ENCODE measurements at regions not wholly inside any gene's neighbourhood (a gene's known extent, or its start where the extent isn't known, plus 50 kb on each side); places are given as distances from the start of the nearest gene placed in this dataset.

DNA sequence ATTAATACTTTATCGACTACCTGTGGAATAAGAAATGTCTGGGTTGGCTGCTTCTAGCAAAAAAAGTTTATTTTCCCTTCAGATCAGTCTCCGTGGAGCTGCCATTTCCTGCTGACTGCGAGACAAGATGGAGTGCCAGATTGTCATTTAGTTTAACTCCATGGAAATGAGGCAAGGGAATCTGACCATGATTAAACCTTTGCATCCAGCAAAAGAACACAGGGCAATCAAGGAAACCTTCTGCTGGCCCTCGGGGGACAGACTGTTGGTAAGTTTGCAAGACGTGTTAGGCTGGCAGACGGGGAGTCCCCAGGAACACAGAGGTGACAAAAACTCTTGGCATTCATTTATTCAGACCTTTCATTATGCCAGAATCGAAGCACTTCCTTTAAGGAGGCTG lies 52.2 kb upstream of the SPACA1 start:
- H3K36me3 ChIP-seq (ENCODE audit: insufficient read depth, low read length) = no peaks in the 10 kb centered on the region
- H3K36me3 Mint-ChIP-seq = no peaks in the 10 kb centered on the region
- no peak overlapping the region for H3K4me3 ChIP-seq (ENCODE audit: low read length)
- CTCF ChIA-PET = no interaction called here
- no peak overlapping the region for H3K27ac Mint-ChIP-seq
- no peaks in the 10 kb centered on the region for H3K27me3 ChIP-seq (ENCODE audit: insufficient read depth, low read length, poor library complexity, severe bottlenecking)
- no peak overlapping the region for H3K27ac ChIP-seq (ENCODE audit: low read depth, low read length)
- H3K9me3 ChIP-seq (ENCODE audit: low read length) = no peaks in the 10 kb centered on the region
- no peaks in the 10 kb centered on the region for H3K4me1 Mint-ChIP-seq
- H3K4me1 ChIP-seq (ENCODE audit: insufficient read depth, low read length) = no peaks in the 10 kb centered on the region
- no peak for DNase-seq
- peaks cover 8 to 37% of the 10 kb centered on the region in 2 donors for H3K27me3 Mint-ChIP-seq
- POLR2A ChIA-PET = no interaction called here
- H3K4me3 Mint-ChIP-seq = no peak overlapping the region
- no peaks in the 10 kb centered on the region for H3K9me3 Mint-ChIP-seq

DNA sequence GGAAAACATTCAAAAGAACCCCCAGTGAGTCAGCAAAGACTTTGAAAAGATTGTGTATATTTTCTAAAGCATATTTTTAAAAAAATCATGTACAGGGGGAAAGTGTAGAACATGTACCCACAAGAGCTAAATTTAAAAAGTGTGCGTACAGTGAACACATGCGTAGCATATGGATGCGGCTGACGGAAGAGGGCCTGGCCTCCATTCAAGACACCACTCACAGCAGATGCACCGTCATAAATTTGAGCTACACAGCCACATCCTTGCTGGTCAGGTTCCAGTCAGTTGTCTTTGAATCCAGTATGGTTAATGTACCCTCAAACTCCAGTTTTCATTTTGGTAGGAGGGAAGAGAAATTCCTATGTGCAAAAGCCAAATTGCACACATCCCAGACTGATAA lies 54.3 kb upstream of the SPACA1 start:
- H3K27me3 Mint-ChIP-seq = peaks cover 5 to 21% of the 10 kb centered on the region in 2 donors
- H3K27ac Mint-ChIP-seq = no peak overlapping the region
- H3K27me3 ChIP-seq (ENCODE audit: insufficient read depth, low read length, poor library complexity, severe bottlenecking) = no peaks in the 10 kb centered on the region
- no peaks in the 10 kb centered on the region for H3K4me1 ChIP-seq (ENCODE audit: insufficient read depth, low read length)
- H3K36me3 ChIP-seq (ENCODE audit: insufficient read depth, low read length) = no peaks in the 10 kb centered on the region
- no peaks in the 10 kb centered on the region for H3K9me3 Mint-ChIP-seq
- no peak for DNase-seq
- ChIA-PET POLR2A (no interaction called here), CTCF (no interaction called here)
- no peak overlapping the region for H3K4me3 Mint-ChIP-seq
- H3K27ac ChIP-seq (ENCODE audit: low read depth, low read length) = no peak overlapping the region
- H3K4me1 Mint-ChIP-seq = no peaks in the 10 kb centered on the region
- no peaks in the 10 kb centered on the region for H3K36me3 Mint-ChIP-seq
- H3K4me3 ChIP-seq (ENCODE audit: low read length) = no peak overlapping the region
- no peaks in the 10 kb centered on the region for H3K9me3 ChIP-seq (ENCODE audit: low read length)

DNA sequence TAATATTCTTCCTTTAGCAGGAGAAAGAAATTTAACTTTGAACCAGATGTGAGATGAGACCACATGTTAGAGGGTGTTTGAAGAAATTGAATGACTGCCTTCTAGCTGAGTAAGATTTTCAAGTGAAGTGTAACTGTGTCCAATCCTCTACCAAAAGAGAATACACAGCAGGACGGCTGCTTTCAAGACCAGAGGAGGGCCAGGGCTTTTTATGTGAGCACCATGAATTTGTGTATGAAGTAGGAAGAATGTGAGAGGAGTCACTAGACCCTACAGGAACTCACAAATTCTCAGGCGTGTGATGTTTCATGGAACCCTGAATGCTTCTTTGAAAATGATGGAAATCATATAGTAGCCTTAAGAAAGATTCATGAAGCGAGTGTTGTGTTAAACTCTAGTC lies 56.8 kb upstream of the SPACA1 start:
- Mint-ChIP-seq H3K4me1 (no peaks in the 10 kb centered on the region), H3K27ac (peak overlapping the region in 1 of 8 donors; percentile 72), H3K9me3 (no peaks in the 10 kb centered on the region), H3K36me3 (no peaks in the 10 kb centered on the region), H3K27me3 (peaks cover 5 to 19% of the 10 kb centered on the region in 2 donors), H3K4me3 (no peak overlapping the region)
- Histone ChIP-seq H3K9me3 (ENCODE audit: low read length) (no peaks in the 10 kb centered on the region), H3K36me3 (ENCODE audit: insufficient read depth, low read length) (no peaks in the 10 kb centered on the region), H3K27me3 (ENCODE audit: insufficient read depth, low read length, poor library complexity, severe bottlenecking) (no peaks in the 10 kb centered on the region), H3K27ac (ENCODE audit: low read depth, low read length) (no peak overlapping the region), H3K4me3 (ENCODE audit: low read length) (no peak overlapping the region), H3K4me1 (ENCODE audit: insufficient read depth, low read length) (no peaks in the 10 kb centered on the region)
- POLR2A ChIA-PET = no interaction called here
- DNase-seq = no peak
- CTCF ChIA-PET = no interaction called here

DNA sequence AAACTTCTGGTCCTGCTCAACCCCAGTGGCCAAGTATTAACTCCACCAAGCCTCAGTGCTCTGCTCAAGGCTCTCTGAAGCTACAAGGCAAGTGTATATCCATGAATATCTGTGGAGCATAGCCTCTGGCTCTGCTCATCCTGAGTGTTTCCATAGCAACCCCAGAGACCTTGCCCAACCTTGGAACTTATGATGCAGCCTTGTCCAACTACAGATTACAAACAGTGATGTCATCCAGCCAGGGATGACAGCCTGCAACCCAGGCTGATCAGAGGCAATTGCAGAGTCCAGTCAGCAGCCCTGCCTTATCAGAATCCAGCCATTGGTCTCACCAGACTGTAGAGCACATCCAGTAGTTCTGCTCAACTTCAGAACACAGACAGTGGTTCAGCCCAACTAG lies 65.5 kb upstream of the SPACA1 start:
- no peak overlapping the region for H3K4me3 ChIP-seq (ENCODE audit: low read length)
- H3K36me3 Mint-ChIP-seq = no peaks in the 10 kb centered on the region
- H3K36me3 ChIP-seq (ENCODE audit: insufficient read depth, low read length) = no peaks in the 10 kb centered on the region
- H3K9me3 Mint-ChIP-seq = peaks cover 0 to 5% (median 0%) of the 10 kb centered on the region in 5 donors
- ChIA-PET POLR2A (no interaction called here), CTCF (no interaction called here)
- no peaks in the 10 kb centered on the region for H3K4me1 Mint-ChIP-seq
- no peaks in the 10 kb centered on the region for H3K9me3 ChIP-seq (ENCODE audit: low read length)
- no peak overlapping the region for H3K27ac ChIP-seq (ENCODE audit: low read depth, low read length)
- no peaks in the 10 kb centered on the region for H3K4me1 ChIP-seq (ENCODE audit: insufficient read depth, low read length)
- no peak for DNase-seq
- peaks cover 18 to 60% of the 10 kb centered on the region in 2 donors for H3K27me3 Mint-ChIP-seq
- no peaks in the 10 kb centered on the region for H3K27me3 ChIP-seq (ENCODE audit: insufficient read depth, low read length, poor library complexity, severe bottlenecking)
- no peak overlapping the region for H3K27ac Mint-ChIP-seq
- no peak overlapping the region for H3K4me3 Mint-ChIP-seq

DNA sequence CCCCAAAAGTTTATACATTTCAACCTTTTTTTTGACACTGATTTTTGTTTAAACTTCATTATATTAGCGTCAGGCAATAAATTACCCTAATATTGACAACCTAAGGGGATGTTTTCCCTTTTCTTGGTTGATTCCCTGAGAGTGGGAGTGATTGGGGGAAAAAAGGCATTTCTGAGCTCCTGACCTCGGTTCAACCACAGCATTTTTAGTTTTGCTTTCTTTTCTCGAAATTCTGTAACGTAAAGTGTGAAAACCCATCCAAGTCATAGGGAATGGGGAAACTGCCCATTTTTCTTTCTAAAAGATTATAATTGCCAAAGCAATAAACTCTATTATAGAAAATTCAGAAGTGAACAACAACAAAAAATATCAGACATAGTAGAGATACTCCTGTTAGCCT lies 67.9 kb upstream of the SPACA1 start:
- H3K27ac ChIP-seq (ENCODE audit: low read depth, low read length) = no peak overlapping the region
- POLR2A ChIA-PET = no interaction called here
- Mint-ChIP-seq H3K4me1 (no peaks in the 10 kb centered on the region), H3K27ac (no peak overlapping the region), H3K4me3 (no peak overlapping the region), H3K27me3 (peaks cover 27 to 66% of the 10 kb centered on the region in 2 donors), H3K36me3 (no peaks in the 10 kb centered on the region), H3K9me3 (peaks cover 0 to 5% (median 0%) of the 10 kb centered on the region in 5 donors)
- no peak overlapping the region for H3K4me3 ChIP-seq (ENCODE audit: low read length)
- CTCF ChIA-PET = no interaction called here
- DNase-seq = no peak
- no peaks in the 10 kb centered on the region for H3K36me3 ChIP-seq (ENCODE audit: insufficient read depth, low read length)
- no peaks in the 10 kb centered on the region for H3K27me3 ChIP-seq (ENCODE audit: insufficient read depth, low read length, poor library complexity, severe bottlenecking)
- no peaks in the 10 kb centered on the region for H3K4me1 ChIP-seq (ENCODE audit: insufficient read depth, low read length)
- H3K9me3 ChIP-seq (ENCODE audit: low read length) = no peaks in the 10 kb centered on the region

DNA sequence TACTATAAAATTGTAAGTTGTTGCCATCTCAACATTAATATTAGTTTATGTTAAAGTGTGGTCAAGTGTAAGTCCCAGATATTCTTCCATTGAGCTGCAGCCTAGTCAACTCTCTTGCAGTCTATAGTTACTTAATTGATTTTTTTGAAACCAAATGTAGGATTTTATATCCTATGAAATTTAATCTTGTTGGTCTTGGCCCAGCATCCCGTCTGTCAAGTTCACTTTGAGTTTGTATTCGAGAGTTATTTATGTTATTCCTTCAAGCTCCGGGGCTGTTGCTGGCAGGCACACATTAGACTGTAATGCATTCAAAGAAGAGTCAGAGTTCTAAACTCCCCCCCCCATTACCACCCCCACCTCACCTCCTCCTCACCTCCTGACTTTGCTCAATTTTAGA lies 71.0 kb upstream of the SPACA1 start:
- no peaks in the 10 kb centered on the region for H3K9me3 Mint-ChIP-seq
- POLR2A ChIA-PET = no interaction called here

DNA sequence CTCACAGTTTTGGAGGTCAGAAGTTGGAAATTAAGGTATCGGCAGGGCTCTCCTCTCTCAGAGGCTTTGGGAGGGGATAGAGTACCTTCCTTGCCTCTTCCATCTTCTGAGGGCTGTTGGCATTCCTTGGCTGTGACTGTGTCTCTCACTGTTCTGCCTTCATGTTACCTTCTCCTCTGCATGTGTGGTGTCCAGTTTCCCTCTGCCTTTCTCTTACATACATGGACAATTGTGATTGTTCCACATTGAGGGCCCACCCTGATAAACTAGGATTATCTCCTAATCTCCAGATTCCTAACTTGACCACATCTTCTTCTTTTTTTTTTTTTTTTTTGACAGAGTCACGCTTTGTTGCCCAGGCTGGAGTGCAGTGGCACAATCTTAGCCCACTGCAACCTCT lies 72.1 kb upstream of the SPACA1 start:
- H3K36me3 Mint-ChIP-seq = no peaks in the 10 kb centered on the region
- H3K27ac Mint-ChIP-seq = no peak overlapping the region
- no peaks in the 10 kb centered on the region for H3K27me3 ChIP-seq (ENCODE audit: insufficient read depth, low read length, poor library complexity, severe bottlenecking)
- H3K4me1 Mint-ChIP-seq = no peaks in the 10 kb centered on the region
- DNase-seq = no peak
- no peaks in the 10 kb centered on the region for H3K4me1 ChIP-seq (ENCODE audit: insufficient read depth, low read length)
- H3K4me3 Mint-ChIP-seq = no peak overlapping the region
- no peaks in the 10 kb centered on the region for H3K9me3 Mint-ChIP-seq
- H3K27ac ChIP-seq (ENCODE audit: low read depth, low read length) = no peak overlapping the region
- no peaks in the 10 kb centered on the region for H3K9me3 ChIP-seq (ENCODE audit: low read length)
- peaks cover 21 to 43% of the 10 kb centered on the region in 2 donors for H3K27me3 Mint-ChIP-seq
- H3K36me3 ChIP-seq (ENCODE audit: insufficient read depth, low read length) = no peaks in the 10 kb centered on the region
- POLR2A ChIA-PET = no interaction called here
- no peak overlapping the region for H3K4me3 ChIP-seq (ENCODE audit: low read length)
- CTCF ChIA-PET = no interaction called here

More for the DNA sequence above, 71.0 kb upstream of the SPACA1 start:
- H3K9me3 ChIP-seq (ENCODE audit: low read length) = no peaks in the 10 kb centered on the region
- H3K27ac ChIP-seq (ENCODE audit: low read depth, low read length) = no peak overlapping the region
- H3K4me3 ChIP-seq (ENCODE audit: low read length) = no peak overlapping the region
- H3K27me3 Mint-ChIP-seq = peaks cover 24 to 47% of the 10 kb centered on the region in 2 donors
- no peak overlapping the region for H3K27ac Mint-ChIP-seq
- H3K36me3 ChIP-seq (ENCODE audit: insufficient read depth, low read length) = no peaks in the 10 kb centered on the region
- CTCF ChIA-PET = no interaction called here
- no peak overlapping the region for H3K4me3 Mint-ChIP-seq
- no peaks in the 10 kb centered on the region for H3K4me1 ChIP-seq (ENCODE audit: insufficient read depth, low read length)
- H3K36me3 Mint-ChIP-seq = no peaks in the 10 kb centered on the region
- DNase-seq = no peak
- no peaks in the 10 kb centered on the region for H3K4me1 Mint-ChIP-seq
- H3K27me3 ChIP-seq (ENCODE audit: insufficient read depth, low read length, poor library complexity, severe bottlenecking) = no peaks in the 10 kb centered on the region

DNA sequence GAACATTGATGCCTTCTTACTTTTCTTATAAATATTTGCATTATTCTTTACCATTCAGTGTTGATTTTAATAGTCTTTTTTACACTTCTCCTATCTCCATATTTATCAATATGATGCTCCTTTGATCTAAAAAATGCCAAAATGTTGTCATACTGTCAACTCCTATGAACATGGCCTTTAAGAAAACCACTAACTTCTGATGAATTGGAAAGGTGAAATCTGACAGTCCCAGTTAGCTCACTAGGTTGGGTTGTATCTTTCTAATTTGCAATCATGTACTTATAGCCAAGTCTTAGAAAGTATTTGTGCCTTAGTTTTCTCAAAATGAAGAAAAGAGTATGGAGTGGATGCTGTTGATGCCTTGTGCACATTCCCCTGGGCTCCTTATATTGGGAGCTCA lies 75.4 kb upstream of the SPACA1 start:
- Histone ChIP-seq H3K4me1 (ENCODE audit: insufficient read depth, low read length) (no peaks in the 10 kb centered on the region), H3K27me3 (ENCODE audit: insufficient read depth, low read length, poor library complexity, severe bottlenecking) (peaks cover 3% of the 10 kb centered on the region), H3K4me3 (ENCODE audit: low read length) (no peak overlapping the region), H3K9me3 (ENCODE audit: low read length) (no peaks in the 10 kb centered on the region), H3K36me3 (ENCODE audit: insufficient read depth, low read length) (no peaks in the 10 kb centered on the region), H3K27ac (ENCODE audit: low read depth, low read length) (no peak overlapping the region)
- no peak for DNase-seq
- Mint-ChIP-seq H3K4me3 (no peak overlapping the region), H3K27ac (no peak overlapping the region), H3K9me3 (no peaks in the 10 kb centered on the region), H3K27me3 (peaks cover 13 to 14% of the 10 kb centered on the region in 2 donors), H3K36me3 (no peaks in the 10 kb centered on the region), H3K4me1 (no peaks in the 10 kb centered on the region)
- POLR2A ChIA-PET = no interaction called here
- CTCF ChIA-PET = no interaction called here

DNA sequence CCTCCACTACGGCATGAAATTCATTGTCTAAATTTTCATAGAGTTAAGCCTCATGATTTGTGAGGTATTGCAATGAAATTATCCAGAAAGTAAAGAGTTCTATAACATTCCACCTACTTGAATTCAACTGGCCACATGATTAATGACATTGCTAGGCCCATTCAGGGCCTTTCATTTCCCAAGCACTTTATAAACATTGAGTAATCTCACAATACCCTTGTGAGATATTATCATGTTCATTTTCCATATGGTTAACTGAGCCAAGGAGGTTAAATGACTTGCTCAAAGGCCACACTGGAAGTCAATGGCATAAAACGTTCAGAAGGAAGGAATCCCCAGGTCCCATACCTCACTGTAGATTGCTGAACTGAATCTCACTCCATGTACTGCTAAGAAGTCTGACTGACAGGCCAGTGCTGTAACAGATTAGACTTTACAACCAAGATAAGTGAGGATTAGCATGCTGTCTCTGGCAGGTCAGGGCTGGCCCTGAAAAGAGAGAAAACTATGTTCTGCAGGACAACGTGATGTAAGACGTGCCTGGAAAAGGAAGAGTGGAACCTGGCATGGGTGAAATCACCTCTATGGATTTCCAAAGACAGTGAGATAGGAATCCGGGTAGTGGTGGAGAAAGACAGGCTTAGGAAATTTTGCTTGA lies 75.9 kb upstream of the SPACA1 start:
- no peaks in the 10 kb centered on the region for H3K36me3 Mint-ChIP-seq
- Histone ChIP-seq H3K27me3 (ENCODE audit: insufficient read depth, low read length, poor library complexity, severe bottlenecking) (peaks cover 6% of the 10 kb centered on the region), H3K9me3 (ENCODE audit: low read length) (no peaks in the 10 kb centered on the region), H3K4me1 (ENCODE audit: insufficient read depth, low read length) (no peaks in the 10 kb centered on the region), H3K27ac (ENCODE audit: low read depth, low read length) (no peak overlapping the region), H3K36me3 (ENCODE audit: insufficient read depth, low read length) (no peaks in the 10 kb centered on the region), H3K4me3 (ENCODE audit: low read length) (no peak overlapping the region)
- no peak for DNase-seq
- no peaks in the 10 kb centered on the region for H3K9me3 Mint-ChIP-seq
- ChIA-PET CTCF (no interaction called here), POLR2A (no interaction called here)
- peaks cover 11% of the 10 kb centered on the region in 2 donors for H3K27me3 Mint-ChIP-seq
- peak overlapping the region in 1 of 8 donors; percentile 4 for H3K27ac Mint-ChIP-seq
- H3K4me3 Mint-ChIP-seq = no peak overlapping the region
- H3K4me1 Mint-ChIP-seq = no peaks in the 10 kb centered on the region
